SH-SY5Y (cell line): ENCODE measurements at regions not wholly inside any gene's neighbourhood (a gene's known extent, or its start where the extent isn't known, plus 50 kb on each side); places are given as distances from the start of the nearest gene placed in this dataset.

Experiments
- GATA2 ChIP-seq: IDR thresholded peaks from 2 replicates; pipeline ENCODE4 v1.6.1; 2011; ENCODE audit warnings: mild to moderate bottlenecking, low read depth, low read length
- GATA3 ChIP-seq: IDR thresholded peaks from 2 replicates; pipeline ENCODE4 v1.6.1; 2011; ENCODE audit warnings: low read depth, mild to moderate bottlenecking, low read length, moderate library complexity

- TF ChIP-seq GATA2 (no peak), GATA3 (no peak)
Measured at GRCh38 chr1:5404412-5405203, 587.6 kb downstream of the NPHP4 start.
